Neural progenitor cell (in vitro differentiated cells): ENCODE measurements at regions not wholly inside any gene's neighbourhood (a gene's known extent, or its start where the extent isn't known, plus 50 kb on each side); places are given as distances from the start of the nearest gene placed in this dataset.

Source experiments
- DNase-seq: peaks from one replicate; pipeline ENCODE4 v3.0.0-alpha.2; 2016; ENCODE audit warnings: low spot score
- H2AFZ ChIP-seq: fragments of 200-600 bp; sonication (generic); replicated peaks from 2 replicates; pipeline ENCODE4 v1.6.1; 2016; ENCODE audit warnings: antibody characterized with exemption
- H3F3A ChIP-seq: fragments of 200-600 bp; sonication (generic); 2 replicates; pipeline ENCODE4 v1.6.1; 2016; ENCODE audit warnings: antibody characterized with exemption, low read depth
- H3K27ac ChIP-seq: fragments of 200-600 bp; sonication (generic); 2 replicates; pipeline ENCODE4 v1.5.1; 2016; ENCODE audit warnings: mild to moderate bottlenecking
- H3K27me3 ChIP-seq: fragments of 200-600 bp; sonication (generic); 2 replicates; pipeline ENCODE4 v1.6.1; 2016; ENCODE audit warnings: mild to moderate bottlenecking, moderate library complexity
- H3K36me3 ChIP-seq: fragments of 200-600 bp; sonication (generic); 2 replicates; pipeline ENCODE4 v1.5.1; 2016
- H3K4me1 ChIP-seq: fragments of 200-600 bp; sonication (generic); 2 replicates; pipeline ENCODE4 v1.6.1; 2016; ENCODE audit warnings: mixed run types
- H3K4me2 ChIP-seq: fragments of 200-600 bp; sonication (generic); 2 replicates; pipeline ENCODE4 v1.6.1; 2016
- H3K4me3 ChIP-seq: fragments of 200-600 bp; sonication (generic); 2 replicates; pipeline ENCODE4 v1.5.1; 2016
- H3K79me2 ChIP-seq: fragments of 200-600 bp; sonication (generic); 2 replicates; pipeline ENCODE4 v1.6.1; 2016; ENCODE audit warnings: low read depth
- H3K9ac ChIP-seq: fragments of 200-600 bp; sonication (generic); 2 replicates; pipeline ENCODE4 v1.6.1; 2016
- H3K9me3 ChIP-seq: fragments of 200-600 bp; sonication (generic); 2 replicates; pipeline ENCODE4 v1.5.1; 2016; ENCODE audit warnings: low read depth
- H4K20me1 ChIP-seq: fragments of 200-600 bp; sonication (generic); 2 replicates; pipeline ENCODE4 v1.6.1; 2016; ENCODE audit warnings: low read depth
- H3K27ac Mint-ChIP-seq: 3 replicates; pipeline ENCODE4 v1.8.0; 2021; ENCODE audit warnings: mixed read lengths
- H3K27me3 Mint-ChIP-seq: 2 replicates; pipeline ENCODE4 v1.8.0; 2022; ENCODE audit warnings: low read depth, mild to moderate bottlenecking, inconsistent platforms, moderate library complexity, mixed read lengths; ENCODE audit not compliant: insufficient read depth
- H3K36me3 Mint-ChIP-seq: 3 replicates; pipeline ENCODE4 v1.8.0; 2021; ENCODE audit warnings: mixed read lengths
- H3K4me1 Mint-ChIP-seq: 3 replicates; pipeline ENCODE4 v1.8.0; 2021; ENCODE audit warnings: mixed read lengths
- H3K4me3 Mint-ChIP-seq: 3 replicates; pipeline ENCODE4 v1.8.0; 2021; ENCODE audit warnings: mild to moderate bottlenecking, moderate library complexity, mixed read lengths
- H3K9me3 Mint-ChIP-seq: 3 replicates; pipeline ENCODE4 v1.8.0; 2020; ENCODE audit warnings: mixed read lengths
- CTCF ChIP-seq: fragments of 200-600 bp; sonication (generic); IDR thresholded peaks from 2 replicates; pipeline ENCODE4 v1.5.1; 2017; ENCODE audit warnings: antibody characterized with exemption, mild to moderate bottlenecking
- EZH2 ChIP-seq: fragments of 200-600 bp; sonication (generic); IDR thresholded peaks from 2 replicates; pipeline ENCODE4 v1.6.1; 2017; ENCODE audit warnings: antibody characterized with exemption, mild to moderate bottlenecking, moderate library complexity
- EZH2phosphoT487 ChIP-seq: fragments of 200-600 bp; sonication (generic); IDR thresholded peaks from 2 replicates; pipeline ENCODE4 v1.6.1; 2017; ENCODE audit warnings: antibody characterized with exemption

GRCh38 chr3:7812490-7812889 is 689.1 kb upstream of the LMCD1 start:
- Histone ChIP-seq H3K9me3 (no peaks in the 10 kb centered on the region), H3K27me3 (no peaks in the 10 kb centered on the region), H3F3A (no peaks in the 10 kb centered on the region), H3K4me2 (no peak overlapping the region), H3K9ac (no peak overlapping the region), H4K20me1 (no peaks in the 10 kb centered on the region), H3K36me3 (no peaks in the 10 kb centered on the region), H3K4me3 (no peak overlapping the region), H2AFZ (no peak overlapping the region), H3K27ac (no peak overlapping the region), H3K79me2 (no peaks in the 10 kb centered on the region), H3K4me1 (no peaks in the 10 kb centered on the region)
- DNase-seq: no peak
- no peak overlapping the region for H3K27ac Mint-ChIP-seq
- TF ChIP-seq CTCF (no peak), EZH2phosphoT487 (no peak), EZH2 (no peak)
- H3K4me3 Mint-ChIP-seq: no peak overlapping the region
- no peaks in the 10 kb centered on the region for H3K27me3 Mint-ChIP-seq
- H3K9me3 Mint-ChIP-seq: no peaks in the 10 kb centered on the region
- no peaks in the 10 kb centered on the region for H3K36me3 Mint-ChIP-seq
- H3K4me1 Mint-ChIP-seq: peaks cover 2% of the 10 kb centered on the region

- Histone ChIP-seq H3K36me3 (no peaks in the 10 kb centered on the region), H4K20me1 (no peaks in the 10 kb centered on the region), H3F3A (no peaks in the 10 kb centered on the region), H3K27me3 (no peaks in the 10 kb centered on the region), H2AFZ (no peak overlapping the region), H3K4me1 (no peaks in the 10 kb centered on the region), H3K79me2 (no peaks in the 10 kb centered on the region), H3K4me2 (no peak overlapping the region), H3K27ac (no peak overlapping the region), H3K9ac (no peak overlapping the region), H3K9me3 (no peaks in the 10 kb centered on the region), H3K4me3 (no peak overlapping the region)
- Mint-ChIP-seq H3K36me3 (no peaks in the 10 kb centered on the region), H3K4me1 (peaks cover 2% of the 10 kb centered on the region), H3K27ac (no peak overlapping the region), H3K27me3 (no peaks in the 10 kb centered on the region), H3K9me3 (no peaks in the 10 kb centered on the region), H3K4me3 (no peak overlapping the region)
- TF ChIP-seq EZH2: no peak
- TF ChIP-seq CTCF: no peak
- no peak for TF ChIP-seq EZH2phosphoT487
- no peak for DNase-seq
These were observed 688.3 kb upstream of the LMCD1 start for GRCh38 chr3:7813365-7813764.

GRCh38 chr3:7817239-7817638 is 684.4 kb upstream of the LMCD1 start:
- Histone ChIP-seq H4K20me1 (no peaks in the 10 kb centered on the region), H3K9me3 (no peaks in the 10 kb centered on the region), H3K79me2 (no peaks in the 10 kb centered on the region), H3K9ac (no peak overlapping the region), H3K27me3 (no peaks in the 10 kb centered on the region), H3K4me2 (no peak overlapping the region), H2AFZ (no peak overlapping the region), H3K36me3 (no peaks in the 10 kb centered on the region), H3K27ac (no peak overlapping the region), H3K4me3 (no peak overlapping the region), H3F3A (no peaks in the 10 kb centered on the region), H3K4me1 (no peaks in the 10 kb centered on the region)
- Mint-ChIP-seq H3K9me3 (peaks cover 4% of the 10 kb centered on the region), H3K36me3 (no peaks in the 10 kb centered on the region), H3K27me3 (no peaks in the 10 kb centered on the region), H3K4me1 (peaks cover 2% of the 10 kb centered on the region), H3K4me3 (no peak overlapping the region), H3K27ac (no peak overlapping the region)
- TF ChIP-seq EZH2 (no peak), EZH2phosphoT487 (no peak)
- no peak for DNase-seq

GRCh38 chr3:7820969-7821368 is 680.7 kb upstream of the LMCD1 start:
- TF ChIP-seq EZH2phosphoT487 (no peak), CTCF (no peak), EZH2 (no peak)
- no peak overlapping the region for H3K27ac ChIP-seq
- H3K9me3 ChIP-seq: peaks cover 11% of the 10 kb centered on the region
- Mint-ChIP-seq H3K9me3 (peaks cover 20% of the 10 kb centered on the region), H3K4me3 (no peak overlapping the region), H3K36me3 (peaks cover 3% of the 10 kb centered on the region), H3K27me3 (peaks cover 2% of the 10 kb centered on the region), H3K27ac (no peak overlapping the region), H3K4me1 (no peaks in the 10 kb centered on the region)
- no peaks in the 10 kb centered on the region for H3K79me2 ChIP-seq
- no peaks in the 10 kb centered on the region for H3F3A ChIP-seq
- no peak overlapping the region for H3K4me3 ChIP-seq
- no peak for DNase-seq
- no peaks in the 10 kb centered on the region for H3K36me3 ChIP-seq
- H2AFZ ChIP-seq: no peak overlapping the region
- H3K4me1 ChIP-seq: no peaks in the 10 kb centered on the region
- no peak overlapping the region for H3K4me2 ChIP-seq
- no peaks in the 10 kb centered on the region for H4K20me1 ChIP-seq
- H3K27me3 ChIP-seq: no peaks in the 10 kb centered on the region
- no peak overlapping the region for H3K9ac ChIP-seq
